Uterus (tissue), 3 donors: ENCODE measurements at regions not wholly inside any gene's neighbourhood (a gene's known extent, or its start where the extent isn't known, plus 50 kb on each side); places are given as distances from the start of the nearest gene placed in this dataset.

Experiments
- DNase-seq, 2 donors: peaks; one replicate each; pipeline ENCODE4 v3.0.0-alpha.2; 2019 to 2020
- H3K27ac ChIP-seq, 2 donors: fragments of 200-600 bp; sonication (generic); 1 replicate in 1 of 2; 2 replicates in 1 of 2; pipeline ENCODE4 v1.5.1; 2016 to 2018
- H3K27me3 ChIP-seq, 2 donors: fragments of 200-600 bp; sonication (generic); one replicate each; pipeline ENCODE4 v1.5.1; 2018 to 2019; ENCODE audit warnings: control low read depth in 1 of 2
- H3K36me3 ChIP-seq, 2 donors: fragments of 200-600 bp; sonication (generic); one replicate each; pipeline ENCODE4 v1.5.1; 2019; ENCODE audit warnings: control low read depth in 1 of 2
- H3K4me1 ChIP-seq, 2 donors: fragments of 200-600 bp; sonication (generic); one replicate each; pipeline ENCODE4 v1.5.1; 2018 to 2019; ENCODE audit warnings: control low read depth in 1 of 2
- H3K4me3 ChIP-seq, 2 donors: fragments of 200-600 bp; sonication (generic); 1 replicate in 1 of 2; 2 replicates in 1 of 2; pipeline ENCODE4 v1.5.1; 2018 to 2019; ENCODE audit warnings: mild to moderate bottlenecking in 1 of 2
- H3K9me3 ChIP-seq, 2 donors: fragments of 200-600 bp; sonication (generic); one replicate each; pipeline ENCODE4 v1.5.1; 2019; ENCODE audit warnings: control low read depth in 1 of 2
- POLR2A ChIP-seq, 2 donors: fragments of 450-650 bp; IDR thresholded peaks; one replicate each; pipeline ENCODE4 v1.6.1; 2016; ENCODE audit warnings: antibody characterized with exemption in 2 of 2, mild to moderate bottlenecking in 1 of 2, moderate library complexity in 1 of 2
- intact Hi-C: fragments of 100-400 bp; cut with DNase I; formaldehyde crosslinking; loops from one replicate; pipeline ENCODE4 v1.15.1; 2023; ENCODE audit warnings: low total_unique reads
- TF ChIP-seq, protein P1 (sequence below), 4 experiments: fragments of 200-600 bp in 2 of 4; fragments of 450-650 bp in 2 of 4; sonication (generic) in 2 of 4; IDR thresholded peaks; one replicate each; pipeline ENCODE4 v1.5.1; 2016 to 2019; ENCODE audit warnings: antibody characterized with exemption in 4 of 4, mild to moderate bottlenecking in 2 of 4, moderate library complexity in 1 of 4
- donor health status: DM: yes; HTN: yes; CAD: no.

DNA sequence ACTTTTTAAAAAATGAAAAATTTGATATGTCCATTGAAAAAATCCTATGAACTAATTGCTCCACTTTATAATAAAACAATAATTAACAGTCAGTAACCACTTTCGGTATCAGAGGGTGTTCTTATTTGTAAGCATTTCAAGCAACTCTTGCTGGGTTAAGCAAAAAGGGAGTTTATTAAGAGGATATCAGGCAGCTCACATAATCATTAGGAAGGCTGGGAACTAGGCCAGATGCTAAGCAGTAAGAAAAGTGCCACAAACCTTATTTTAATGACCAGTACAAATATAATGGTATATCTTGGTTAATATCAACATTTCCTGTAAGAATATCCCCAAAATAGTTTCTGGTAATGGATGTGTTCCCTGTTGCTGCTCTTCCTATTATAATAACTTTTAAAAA lies 2618.3 kb upstream of the PCDH20 start:
- TF ChIP-seq, protein P1, sequence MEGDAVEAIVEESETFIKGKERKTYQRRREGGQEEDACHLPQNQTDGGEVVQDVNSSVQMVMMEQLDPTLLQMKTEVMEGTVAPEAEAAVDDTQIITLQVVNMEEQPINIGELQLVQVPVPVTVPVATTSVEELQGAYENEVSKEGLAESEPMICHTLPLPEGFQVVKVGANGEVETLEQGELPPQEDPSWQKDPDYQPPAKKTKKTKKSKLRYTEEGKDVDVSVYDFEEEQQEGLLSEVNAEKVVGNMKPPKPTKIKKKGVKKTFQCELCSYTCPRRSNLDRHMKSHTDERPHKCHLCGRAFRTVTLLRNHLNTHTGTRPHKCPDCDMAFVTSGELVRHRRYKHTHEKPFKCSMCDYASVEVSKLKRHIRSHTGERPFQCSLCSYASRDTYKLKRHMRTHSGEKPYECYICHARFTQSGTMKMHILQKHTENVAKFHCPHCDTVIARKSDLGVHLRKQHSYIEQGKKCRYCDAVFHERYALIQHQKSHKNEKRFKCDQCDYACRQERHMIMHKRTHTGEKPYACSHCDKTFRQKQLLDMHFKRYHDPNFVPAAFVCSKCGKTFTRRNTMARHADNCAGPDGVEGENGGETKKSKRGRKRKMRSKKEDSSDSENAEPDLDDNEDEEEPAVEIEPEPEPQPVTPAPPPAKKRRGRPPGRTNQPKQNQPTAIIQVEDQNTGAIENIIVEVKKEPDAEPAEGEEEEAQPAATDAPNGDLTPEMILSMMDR (IDR thresholded peaks at IDR 0.05) = no peak
- Histone ChIP-seq H3K4me3 (no peak overlapping the region), H3K4me1 (no peaks in the 10 kb centered on the region), H3K36me3 (no peaks in the 10 kb centered on the region), H3K27ac (no peak overlapping the region), H3K9me3 (no peaks in the 10 kb centered on the region), H3K27me3 (no peaks in the 10 kb centered on the region)
- DNase-seq = no peak
- intact Hi-C loops = no loop called here

DNA sequence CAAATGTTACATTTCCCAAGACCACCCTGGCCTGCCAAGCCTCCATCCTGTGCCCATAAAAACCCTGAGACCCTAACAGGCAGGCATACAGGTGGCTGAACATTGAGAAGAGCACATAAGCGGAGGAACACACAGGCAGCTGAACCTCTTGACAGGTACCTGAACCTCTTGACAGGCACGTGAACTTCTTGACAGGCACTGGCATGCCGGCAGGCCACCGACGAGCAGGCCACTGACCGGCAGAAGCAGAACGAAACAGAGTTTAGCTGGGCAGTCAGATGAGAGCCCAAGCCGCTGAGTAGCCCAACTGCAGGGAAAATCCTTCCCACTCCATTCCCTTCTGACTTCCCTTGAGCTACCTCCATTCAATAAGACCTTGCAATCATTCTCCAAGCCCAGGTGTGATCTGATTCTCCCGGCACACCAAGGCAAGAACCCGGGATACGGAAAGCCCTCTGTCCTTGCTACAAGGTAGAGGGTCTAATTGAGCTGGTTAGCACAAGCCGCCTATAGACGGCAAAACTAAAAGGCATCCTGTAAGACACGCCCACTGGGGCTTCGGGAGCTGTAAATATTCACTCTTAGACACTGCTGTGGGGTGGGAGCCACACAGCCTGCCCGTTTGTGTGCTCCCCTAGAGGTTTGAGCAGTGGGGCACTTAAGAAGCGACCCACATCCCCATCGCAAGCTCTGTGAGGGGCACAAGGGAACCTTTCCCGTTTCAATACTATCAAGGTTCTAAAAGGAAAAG lies 2613.9 kb upstream of the PCDH20 start:
- Histone ChIP-seq H3K4me3 (no peak overlapping the region), H3K4me1 (no peaks in the 10 kb centered on the region), H3K27ac (no peak overlapping the region), H3K27me3 (no peaks in the 10 kb centered on the region), H3K36me3 (no peaks in the 10 kb centered on the region), H3K9me3 (no peaks in the 10 kb centered on the region)
- TF ChIP-seq, protein P1 (IDR thresholded peaks at IDR 0.05) = no peak
- no peak for TF ChIP-seq POLR2A (IDR thresholded peaks at IDR 0.05)
- intact Hi-C loops = no loop called here
- DNase-seq = no peak

DNA sequence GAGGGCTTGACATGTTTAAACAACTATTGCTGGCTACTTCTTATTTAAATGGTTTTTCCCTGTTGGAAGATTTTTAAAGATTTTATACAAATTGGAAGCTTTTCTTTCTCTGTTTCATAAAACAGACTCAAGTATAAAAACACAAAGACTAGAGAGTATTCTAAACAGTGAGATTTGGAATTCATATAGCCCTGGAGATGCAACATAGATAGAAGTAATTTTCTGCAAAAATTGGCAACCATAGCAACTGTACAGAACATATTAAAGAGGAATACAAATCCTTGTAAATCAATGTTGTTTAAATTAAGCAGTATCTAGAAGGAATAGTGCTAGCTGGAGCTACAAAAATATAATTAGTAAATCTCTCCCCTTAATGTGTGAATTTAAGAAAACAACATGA lies 2612.9 kb upstream of the PCDH20 start:
- H3K27ac ChIP-seq = no peak overlapping the region
- H3K9me3 ChIP-seq = no peaks in the 10 kb centered on the region
- no peaks in the 10 kb centered on the region for H3K27me3 ChIP-seq
- no peak for DNase-seq
- H3K36me3 ChIP-seq = no peaks in the 10 kb centered on the region
- H3K4me3 ChIP-seq = no peak overlapping the region
- TF ChIP-seq POLR2A (IDR thresholded peaks at IDR 0.05) = no peak
- TF ChIP-seq, protein P1 (IDR thresholded peaks at IDR 0.05) = no peak
- intact Hi-C loops = no loop called here
- H3K4me1 ChIP-seq = no peaks in the 10 kb centered on the region

GRCh38 chr13:64020126-64020525 lies 2604.5 kb upstream of the PCDH20 start:
- Histone ChIP-seq H3K4me1 (no peaks in the 10 kb centered on the region), H3K36me3 (no peaks in the 10 kb centered on the region), H3K27ac (no peak overlapping the region), H3K4me3 (no peak overlapping the region), H3K9me3 (no peaks in the 10 kb centered on the region), H3K27me3 (no peaks in the 10 kb centered on the region)
- DNase-seq = no peak
- TF ChIP-seq, protein P1 (IDR thresholded peaks at IDR 0.05) = no peak
- TF ChIP-seq POLR2A (IDR thresholded peaks at IDR 0.05) = no peak
- intact Hi-C loops = no loop called here

DNA sequence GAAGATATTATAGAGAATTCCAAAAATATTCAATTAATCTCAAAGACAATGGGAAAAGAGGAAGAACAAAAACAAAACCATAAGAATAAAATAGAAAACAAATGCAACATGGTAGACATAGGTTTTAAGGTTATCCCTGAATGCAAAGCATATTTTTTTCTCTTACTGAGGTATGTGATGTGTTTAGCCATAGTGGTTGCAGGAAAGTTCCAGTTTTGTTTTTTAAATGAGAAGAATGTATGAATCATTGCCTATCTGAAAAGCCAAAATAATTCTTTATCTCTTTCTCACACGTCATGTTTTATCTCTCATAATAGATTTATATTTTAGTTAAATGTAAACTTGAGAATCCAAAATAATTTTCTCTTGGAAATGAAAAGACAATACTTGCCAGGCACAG lies 2591.7 kb upstream of the PCDH20 start:
- Histone ChIP-seq H3K27ac (no peak overlapping the region), H3K4me3 (no peak overlapping the region), H3K4me1 (no peaks in the 10 kb centered on the region), H3K36me3 (no peaks in the 10 kb centered on the region), H3K27me3 (no peaks in the 10 kb centered on the region), H3K9me3 (no peaks in the 10 kb centered on the region)
- no peak for DNase-seq
- intact Hi-C loops = no loop called here
- TF ChIP-seq, protein P1 (IDR thresholded peaks at IDR 0.05) = no peak
- no peak for TF ChIP-seq POLR2A (IDR thresholded peaks at IDR 0.05)
